Amygdala (tissue), 56 donors: ENCODE measurements at regions not wholly inside any gene's neighbourhood (a gene's known extent, or its start where the extent isn't known, plus 50 kb on each side); places are given as distances from the start of the nearest gene placed in this dataset.

Source experiments
- DNase-seq, 56 donors: peaks; one replicate each; lab custom pipeline; 2025; lab: John Stamatoyannopoulos, UW

DNA sequence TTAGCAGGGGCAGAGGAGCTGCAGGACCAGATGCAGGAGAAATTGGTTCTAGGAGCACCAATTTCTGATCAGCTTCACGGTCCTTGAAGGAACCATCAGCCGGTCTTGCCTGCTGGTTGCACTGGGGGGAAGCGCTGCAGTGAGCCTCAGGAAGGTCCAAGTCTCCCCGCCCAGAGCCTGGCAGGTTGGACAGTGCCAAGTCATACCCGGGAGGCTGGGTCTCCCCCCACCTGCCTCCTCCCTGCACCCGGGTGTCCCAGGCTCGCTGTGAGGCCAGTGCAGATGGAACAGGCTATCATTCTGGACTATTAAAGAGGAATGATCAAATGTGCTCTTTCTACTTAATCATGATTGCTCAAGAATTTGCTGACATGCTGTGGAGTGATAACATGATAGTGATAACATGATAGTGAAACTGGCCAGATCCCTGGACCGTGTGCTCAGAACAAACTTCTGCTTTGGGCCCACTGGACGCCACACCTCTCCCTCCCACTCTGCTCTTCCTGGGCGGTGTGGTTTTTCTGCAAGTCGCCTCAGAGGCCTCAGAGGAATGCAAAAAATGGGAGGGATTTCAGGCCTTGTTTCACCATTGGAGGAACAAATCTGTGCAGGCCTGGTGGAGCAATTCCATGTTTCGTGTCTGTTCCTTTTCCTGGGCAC is 236.0 kb downstream of the IRF8 start:
- DNase-seq, result no peak

DNA sequence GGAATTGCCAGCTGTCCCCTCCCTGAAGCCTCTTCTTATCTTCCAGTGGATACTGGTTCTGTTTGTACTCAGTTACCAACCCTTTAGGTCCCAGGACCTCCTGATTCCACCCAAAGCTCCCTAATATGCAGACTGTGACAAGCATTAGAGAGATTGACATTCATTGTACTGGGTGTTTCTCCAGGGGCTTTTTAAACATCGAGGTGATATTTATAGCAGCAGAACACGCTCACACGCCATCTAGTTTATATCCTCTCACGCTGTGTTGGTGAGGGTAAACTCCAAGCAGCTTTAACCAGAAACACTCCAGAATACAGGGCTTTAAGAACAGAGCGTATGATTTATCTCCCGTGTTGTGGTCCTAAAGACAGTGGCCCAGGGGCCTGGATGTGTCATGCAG is 238.4 kb downstream of the IRF8 start:
- DNase-seq, result no peak

DNA sequence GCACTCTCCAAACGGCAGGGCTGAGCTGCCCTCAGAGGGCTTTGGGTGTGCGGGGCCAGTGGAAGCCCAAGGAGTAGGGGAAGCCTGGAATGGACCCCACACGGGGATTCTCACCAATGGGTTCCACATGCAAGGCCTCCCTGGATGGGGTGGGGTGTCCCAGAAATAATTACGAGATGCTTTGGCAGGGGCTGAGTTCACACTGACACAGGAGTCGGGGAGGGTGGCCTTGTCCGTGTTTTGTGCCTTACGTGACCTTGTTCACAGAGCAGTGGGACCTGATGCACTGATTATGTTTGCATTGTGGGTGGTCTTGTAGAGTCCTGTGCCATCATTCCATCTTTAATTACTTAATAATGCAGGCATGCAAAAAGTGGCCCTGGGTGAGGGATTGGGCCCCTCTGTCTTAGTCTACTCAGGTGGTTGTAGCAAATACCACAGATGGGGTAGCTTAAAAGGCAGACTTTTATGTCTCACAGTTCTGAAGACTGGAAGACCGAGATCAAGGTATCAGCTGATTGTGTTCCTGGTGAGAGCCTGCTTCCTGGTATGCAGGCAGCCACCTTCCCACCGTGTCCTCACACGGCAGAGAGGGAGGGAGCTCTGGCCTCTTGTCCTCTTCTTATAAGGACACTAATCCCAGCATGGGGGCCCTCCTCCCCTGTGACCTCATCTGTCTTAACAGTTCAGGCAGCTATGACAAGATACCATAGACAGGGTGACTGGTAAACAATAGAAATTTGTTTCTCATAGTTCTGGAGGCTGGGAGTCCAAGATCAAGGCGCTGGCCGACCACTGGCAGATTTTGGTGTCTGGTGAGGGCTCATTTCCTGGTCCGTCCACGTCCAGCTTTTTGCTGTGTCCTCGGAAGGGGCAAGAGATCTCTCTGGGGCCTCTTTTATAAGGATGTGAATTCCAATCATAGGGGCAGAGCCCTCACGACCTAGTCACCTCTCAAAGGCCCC is 239.4 kb downstream of the IRF8 start:
- DNase-seq, result no peak

DNA sequence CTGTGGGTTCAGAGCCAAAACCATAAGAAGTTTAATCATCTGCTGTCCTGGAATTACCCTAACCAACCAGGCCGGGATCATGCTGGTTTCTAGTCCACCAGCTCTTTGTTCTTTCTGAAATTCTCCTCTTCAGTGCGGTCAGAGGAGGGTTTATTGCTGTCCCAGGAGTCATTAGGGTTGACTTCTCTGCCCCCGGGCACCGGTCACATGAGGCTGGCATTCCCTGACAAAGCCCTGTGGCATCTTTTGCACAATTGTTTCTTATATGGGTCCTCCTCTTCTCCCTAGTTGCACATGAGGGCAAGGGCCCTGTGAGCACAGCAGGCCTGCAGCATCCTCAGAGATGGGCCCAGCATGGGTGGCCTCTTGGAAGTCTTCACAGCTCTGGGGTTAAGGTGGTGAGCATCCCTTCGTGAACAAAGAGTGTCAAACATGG is 243.9 kb downstream of the IRF8 start:
- no peak for DNase-seq

DNA sequence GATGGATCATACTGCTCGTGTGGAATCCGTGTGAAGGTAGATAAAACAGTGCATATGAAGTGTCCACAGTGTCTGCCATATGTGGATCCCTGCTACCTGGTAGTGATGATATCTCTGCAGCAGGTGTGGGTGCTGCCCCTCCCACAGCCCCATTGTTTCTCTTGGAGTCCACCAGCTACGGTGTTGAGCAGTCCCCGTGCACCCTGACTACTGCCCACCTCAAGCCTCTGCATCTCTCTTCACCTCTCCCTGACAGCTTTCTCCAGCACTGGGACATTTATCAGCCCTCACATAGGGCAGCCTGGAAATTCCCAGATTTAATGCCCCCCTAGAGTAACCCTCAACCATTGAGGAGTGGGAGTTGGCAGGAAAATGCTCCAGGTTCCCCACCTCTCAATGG is 244.7 kb downstream of the IRF8 start:
- no peak for DNase-seq

DNA sequence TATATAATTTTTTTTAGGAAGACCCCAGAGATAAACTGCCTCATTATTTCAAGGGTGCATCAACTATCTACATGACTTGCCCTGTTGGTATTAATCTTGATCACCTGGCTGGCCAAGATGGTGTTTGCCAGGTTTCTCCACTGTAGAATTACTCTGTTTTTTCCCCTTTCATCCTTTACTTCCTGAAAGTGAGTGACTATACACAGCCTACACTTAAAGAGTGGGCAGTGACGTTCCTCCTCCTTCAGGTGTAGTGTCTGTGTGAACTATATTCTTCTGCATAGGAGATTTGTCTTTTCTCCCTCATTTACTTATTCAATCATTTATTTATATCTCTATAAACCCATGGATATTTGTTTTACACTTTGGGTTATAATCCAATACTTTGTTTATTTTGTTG is 246.7 kb downstream of the IRF8 start:
- DNase-seq, result no peak

DNA sequence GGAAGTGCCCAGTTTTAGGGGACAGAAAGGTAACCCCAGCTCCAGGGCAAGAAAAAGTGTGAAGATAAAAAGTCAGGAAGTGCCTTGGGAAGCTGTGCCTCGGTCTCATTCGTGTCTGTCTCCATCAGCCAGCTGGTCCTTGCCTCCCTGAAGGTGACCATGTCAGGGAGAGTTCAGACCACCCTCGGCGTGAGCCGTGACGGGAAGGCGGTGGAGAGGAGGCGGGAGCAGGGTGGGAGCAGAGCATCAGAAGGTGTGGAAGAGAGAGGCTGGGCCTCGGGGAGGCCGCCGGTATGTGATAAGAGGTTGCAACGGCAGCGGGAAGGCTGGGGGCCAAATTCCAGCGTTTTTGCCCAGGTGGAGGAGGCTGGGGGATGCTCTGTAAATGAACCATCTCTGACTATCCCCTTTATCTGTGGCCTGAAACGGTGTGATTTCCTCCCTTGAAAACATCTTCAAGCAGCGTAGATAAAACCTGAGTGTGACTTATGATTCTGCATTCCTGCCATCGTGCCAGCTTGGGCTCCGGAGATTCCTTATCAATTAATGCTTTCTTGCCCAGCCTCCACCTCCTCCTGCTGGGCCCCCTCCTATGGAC is 251.8 kb downstream of the IRF8 start:
- no peak for DNase-seq

DNA sequence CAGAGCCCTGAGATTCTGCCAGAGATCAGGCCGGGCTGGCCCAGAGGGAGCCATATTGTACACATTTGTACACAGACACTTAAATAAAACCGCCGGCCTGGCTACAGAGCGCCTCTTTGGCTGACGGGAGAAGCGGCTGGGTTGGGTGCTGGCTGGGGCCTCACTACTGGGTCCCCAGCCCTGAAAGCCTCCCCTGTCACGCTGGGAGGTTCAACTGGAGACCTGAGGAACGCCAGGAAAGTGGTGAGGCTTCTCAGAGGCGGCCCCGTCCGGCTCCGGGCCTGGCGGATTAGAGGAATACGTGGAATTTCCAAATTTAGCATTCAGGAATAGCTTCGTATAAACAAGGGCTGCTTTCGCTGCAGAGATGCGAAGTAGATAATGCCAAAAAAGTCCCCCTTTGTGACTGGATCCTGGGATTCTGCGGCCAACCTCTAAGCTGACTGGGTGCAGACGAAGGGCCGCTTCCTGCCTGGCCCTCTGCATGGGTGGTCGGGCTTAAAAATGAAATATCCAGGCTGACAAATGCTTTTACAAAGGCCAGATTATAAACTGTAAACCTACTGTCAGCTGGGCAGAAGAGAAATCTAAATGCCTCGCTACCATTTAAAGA is 252.4 kb downstream of the IRF8 start:
- DNase-seq, result no peak

DNA sequence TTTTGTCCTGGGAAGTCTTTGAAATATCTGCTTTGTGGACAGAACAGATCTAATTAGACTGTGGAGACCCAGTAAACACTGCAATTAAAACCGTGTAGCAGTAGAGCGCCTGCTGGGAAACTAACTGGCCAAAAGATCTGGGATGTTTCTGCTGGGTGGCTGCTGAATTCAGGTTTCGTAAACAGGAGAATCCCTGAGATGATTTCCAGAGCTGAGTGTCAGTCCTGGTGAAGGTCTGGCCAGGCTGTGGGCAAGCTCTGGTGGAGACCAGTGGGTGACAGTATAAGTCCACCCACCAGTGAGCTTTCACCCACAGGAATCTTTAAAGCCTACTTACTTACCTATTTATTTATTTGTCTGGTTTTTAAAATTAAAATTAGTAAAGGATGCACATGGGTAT is 257.2 kb downstream of the IRF8 start:
- no peak for DNase-seq

DNA sequence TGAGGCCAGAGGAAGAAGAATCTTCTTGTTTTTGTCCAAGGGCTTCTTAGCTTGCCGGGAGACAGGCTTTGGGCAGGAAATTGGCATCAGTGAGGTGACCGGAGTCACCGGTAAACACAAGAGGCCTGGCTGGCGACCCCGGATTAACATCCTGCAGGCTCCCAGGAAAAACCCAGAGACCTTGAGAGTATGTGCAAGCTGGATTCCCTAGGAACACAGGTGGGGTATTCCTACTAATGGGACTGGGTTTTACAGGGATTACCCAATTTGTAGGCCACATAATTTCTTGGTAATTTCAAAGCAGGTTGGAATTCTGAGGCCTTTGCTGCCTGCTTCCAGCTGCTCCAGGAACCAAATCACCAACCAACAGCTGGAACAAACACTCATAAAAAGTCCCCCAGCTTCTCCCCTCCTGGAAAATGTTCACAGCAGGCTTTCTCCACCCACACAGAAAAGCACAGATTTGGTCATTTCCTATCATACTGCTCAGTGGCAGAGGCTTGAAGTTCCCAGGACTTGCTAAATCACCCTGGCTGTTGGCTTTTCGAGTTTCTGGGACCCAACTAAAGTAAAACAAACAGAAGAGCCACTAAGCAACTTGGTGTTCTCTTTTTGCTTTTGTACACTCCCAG is 258.8 kb downstream of the IRF8 start:
- DNase-seq, result no peak

DNA sequence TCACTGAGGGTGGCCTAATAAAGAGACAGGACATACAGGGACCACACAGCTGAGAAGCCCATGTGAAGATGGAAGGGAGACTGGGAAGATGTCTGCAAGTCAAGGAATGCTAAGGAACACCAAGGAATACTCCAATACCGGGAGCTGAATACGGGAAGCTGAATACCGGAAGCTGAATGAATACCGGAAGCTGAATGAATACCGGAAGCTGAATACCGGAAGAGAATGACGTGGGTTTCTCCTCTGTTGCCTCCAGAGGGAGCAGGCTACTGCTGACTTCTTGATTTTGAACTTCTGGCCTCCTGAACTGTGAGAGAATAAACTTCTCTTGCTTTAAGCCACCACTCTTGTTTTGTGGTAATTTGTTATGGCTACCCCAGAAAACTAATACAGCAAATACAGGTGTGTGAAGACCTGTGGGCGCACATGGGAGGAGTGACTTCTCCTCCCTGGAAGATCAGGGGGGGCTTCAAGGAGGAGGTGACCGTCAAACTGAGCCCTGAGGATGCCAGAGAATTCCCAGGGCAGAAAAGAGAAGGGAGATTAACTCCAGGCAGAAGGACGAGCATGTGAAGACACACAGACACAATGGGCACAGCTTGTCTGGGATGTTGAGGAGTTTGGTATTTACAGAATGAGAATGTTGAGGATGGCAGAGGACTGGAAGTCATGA is 259.9 kb downstream of the IRF8 start:
- no peak for DNase-seq

DNA sequence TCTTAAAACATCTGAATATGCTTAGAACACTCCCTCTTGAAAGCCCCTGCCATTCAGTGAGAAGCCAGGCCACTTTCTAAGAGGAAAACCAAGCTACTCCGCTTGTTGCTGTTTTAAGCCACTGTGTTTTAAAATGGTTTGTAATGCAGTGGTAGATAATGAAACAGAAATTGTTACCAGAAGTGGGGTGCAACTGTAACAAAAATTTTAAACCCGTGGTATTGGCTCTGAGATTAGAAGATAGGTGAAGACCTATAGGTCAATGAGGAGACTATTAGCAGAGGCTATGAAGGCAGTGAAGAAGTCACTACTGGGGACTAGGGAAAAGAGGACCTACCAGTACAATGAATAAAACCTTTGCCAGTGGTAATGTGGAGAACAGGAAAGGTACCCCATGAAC is 266.5 kb downstream of the IRF8 start:
- DNase-seq, result no peak

DNA sequence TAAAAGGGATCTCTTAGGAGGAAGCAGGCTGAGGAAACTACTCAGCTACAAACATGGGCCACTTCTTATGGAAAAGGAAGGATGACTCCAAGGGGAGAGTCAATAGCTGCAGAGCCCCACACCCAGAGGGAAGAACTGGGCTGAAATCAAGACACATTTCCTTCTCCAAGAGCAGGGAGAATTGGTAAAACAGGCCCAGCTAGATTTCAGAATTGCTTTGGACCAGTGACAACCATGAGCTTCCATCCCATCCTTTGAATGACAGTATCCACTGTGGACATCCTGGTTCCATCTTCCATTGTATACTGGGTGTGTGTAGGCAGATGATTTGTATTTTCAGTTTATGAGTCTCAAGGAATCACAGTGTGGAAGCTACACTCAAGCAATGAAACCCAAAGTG is 267.5 kb downstream of the IRF8 start:
- DNase-seq, result no peak

DNA sequence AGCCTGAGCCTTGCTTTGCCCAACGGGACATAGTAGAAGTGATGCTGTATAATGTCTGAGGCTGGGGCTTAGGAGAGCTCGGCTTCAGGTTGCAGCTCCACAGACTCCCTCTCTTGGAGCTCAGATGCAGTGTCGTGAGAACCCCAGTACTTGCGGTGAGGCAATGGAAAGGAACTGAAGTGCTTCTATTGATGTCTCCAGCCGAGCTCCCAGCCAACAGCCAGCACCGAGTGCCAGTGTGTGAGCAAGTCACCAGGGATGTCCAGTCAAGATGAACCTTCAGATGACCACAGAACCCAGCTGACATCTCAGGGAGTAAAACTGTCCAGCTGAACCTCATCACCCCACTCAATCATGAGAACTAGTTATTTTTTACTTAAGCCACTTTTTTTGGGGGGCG is 268.1 kb downstream of the IRF8 start:
- no peak for DNase-seq

DNA sequence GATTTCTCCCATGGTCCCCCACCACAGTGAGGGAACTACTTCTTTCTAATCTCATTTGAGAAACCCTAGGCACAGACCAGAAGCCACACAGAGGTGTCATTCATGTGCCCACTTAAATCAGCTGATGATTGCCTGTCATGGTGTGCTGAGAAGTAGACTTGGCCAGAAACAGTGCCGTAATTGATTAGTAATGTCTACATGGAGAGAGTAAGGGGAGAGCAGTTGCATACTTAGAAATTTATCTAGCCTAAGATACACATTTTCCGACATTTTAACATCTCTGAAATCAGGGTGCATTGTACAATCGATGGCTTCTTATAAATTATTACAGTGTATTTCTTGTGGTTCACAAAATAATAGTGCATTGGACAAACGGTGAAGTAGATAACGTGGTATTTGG is 271.8 kb downstream of the IRF8 start:
- DNase-seq, result no peak

DNA sequence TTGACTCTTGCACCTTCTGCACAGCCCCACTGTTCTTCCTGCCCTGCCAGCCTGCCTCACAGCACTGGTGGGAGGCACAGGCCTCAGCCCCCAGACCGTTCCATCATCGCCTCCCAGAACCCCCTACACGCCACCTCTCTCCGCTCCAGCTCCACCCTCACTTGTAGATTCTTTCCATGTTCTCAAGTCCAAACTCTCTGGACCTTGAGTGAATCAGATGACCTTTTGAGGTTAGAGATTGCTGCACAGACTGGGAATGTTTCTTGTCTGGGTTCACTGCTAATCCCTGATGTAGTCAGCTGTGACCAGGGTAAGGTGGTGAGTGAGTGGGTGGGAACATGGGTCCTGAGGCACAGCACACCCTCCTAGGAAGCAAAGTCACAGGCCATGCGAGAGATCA is 272.4 kb downstream of the IRF8 start:
- no peak for DNase-seq

DNA sequence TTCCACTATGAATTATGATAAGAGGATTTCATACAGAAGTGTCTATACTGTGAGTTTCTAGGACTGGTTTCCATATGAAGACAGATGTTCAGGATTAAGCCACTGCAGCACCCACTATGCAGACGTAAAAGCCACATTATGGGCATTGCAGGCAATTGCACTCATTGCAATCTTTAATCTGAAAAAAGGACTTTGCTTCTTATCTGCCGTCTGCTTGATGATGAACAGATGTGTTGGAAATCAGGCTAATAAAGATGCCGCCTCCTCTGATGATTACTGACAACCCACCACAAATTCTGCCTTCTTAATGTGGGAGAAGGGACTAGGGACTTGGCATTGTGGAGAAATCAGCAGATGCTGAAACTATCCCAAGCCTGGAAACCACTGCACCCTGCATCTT is 276.9 kb downstream of the IRF8 start:
- DNase-seq, result no peak

DNA sequence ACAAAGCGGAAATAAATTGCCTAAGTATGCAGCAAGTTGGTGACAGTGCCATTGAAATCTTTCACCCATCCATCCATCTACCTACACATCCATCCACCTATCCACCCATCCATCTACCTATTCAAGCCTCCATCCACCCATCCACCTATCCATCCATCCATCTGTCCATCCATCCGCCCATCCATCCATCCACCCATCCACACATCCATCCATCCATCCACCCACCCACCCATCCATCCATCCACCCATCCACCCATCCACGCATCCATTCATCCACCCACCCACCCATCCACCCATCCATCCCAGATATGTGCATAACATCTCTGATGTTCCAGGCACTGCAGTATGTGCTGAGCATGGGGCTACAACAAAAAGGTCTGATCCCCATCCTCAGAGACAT is 277.5 kb downstream of the IRF8 start:
- DNase-seq, result no peak

DNA sequence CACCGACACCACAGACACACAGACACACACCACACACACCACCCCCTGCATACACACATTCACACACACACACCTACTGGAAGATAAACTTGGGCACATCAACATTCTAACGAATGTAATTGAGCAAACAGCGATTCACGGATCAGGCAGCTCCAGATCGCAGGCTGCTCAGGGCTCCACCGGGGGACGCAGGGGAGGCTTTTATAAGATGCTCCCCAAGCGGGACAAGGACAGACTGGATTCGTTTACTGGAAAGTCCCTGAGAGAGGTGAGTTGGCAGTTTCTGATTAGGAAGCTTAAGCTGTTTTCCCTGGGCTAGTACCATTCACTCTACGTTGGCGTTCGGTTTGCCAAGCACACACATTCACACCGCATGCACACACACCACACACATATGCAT is 281.3 kb downstream of the IRF8 start:
- no peak for DNase-seq

DNA sequence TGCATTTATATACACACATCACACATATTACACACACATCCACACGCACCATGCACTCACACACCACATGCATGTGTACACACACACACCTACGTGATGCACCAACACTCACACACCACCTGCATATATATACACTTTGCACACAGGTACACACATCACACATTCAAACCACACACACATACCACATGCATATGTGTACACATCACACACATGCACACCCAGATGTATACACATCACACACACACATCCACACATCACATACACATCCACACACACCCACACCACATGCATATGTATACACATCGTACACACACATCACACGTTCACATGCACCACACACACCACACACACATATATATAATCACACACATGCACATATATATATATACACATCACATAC is 281.8 kb downstream of the IRF8 start:
- DNase-seq, result no peak
